ENCODE measurements at regions not wholly inside any gene's neighbourhood (a gene's known extent, or its start where the extent isn't known, plus 50 kb on each side); places are given as distances from the start of the nearest gene placed in this dataset.

GRCh38 chr7:39825401-39825980, 124.6 kb upstream of the CDK13 start:
- no peak for TF ChIP-seq TAF1 (IDR thresholded peaks at IDR 0.05; ENCODE audit: low read depth)
- no peak for TF ChIP-seq CEBPB (IDR thresholded peaks at IDR 0.05)
- TF ChIP-seq, protein P1, sequence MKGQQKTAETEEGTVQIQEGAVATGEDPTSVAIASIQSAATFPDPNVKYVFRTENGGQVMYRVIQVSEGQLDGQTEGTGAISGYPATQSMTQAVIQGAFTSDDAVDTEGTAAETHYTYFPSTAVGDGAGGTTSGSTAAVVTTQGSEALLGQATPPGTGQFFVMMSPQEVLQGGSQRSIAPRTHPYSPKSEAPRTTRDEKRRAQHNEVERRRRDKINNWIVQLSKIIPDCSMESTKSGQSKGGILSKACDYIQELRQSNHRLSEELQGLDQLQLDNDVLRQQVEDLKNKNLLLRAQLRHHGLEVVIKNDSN (IDR thresholded peaks at IDR 0.05), result no peak
- no peak for TF ChIP-seq REST (IDR thresholded peaks at IDR 0.05; ENCODE audit: low read depth)
- no peak for TF ChIP-seq MAX (IDR thresholded peaks at IDR 0.05)
